HUDEP-2 (cell line): ENCODE measurements at regions not wholly inside any gene's neighbourhood (a gene's known extent, or its start where the extent isn't known, plus 50 kb on each side); places are given as distances from the start of the nearest gene placed in this dataset.

Source experiments
- DNase-seq, 76 experiments: peaks; one replicate each; lab custom pipeline; 2025; ENCODE audit not compliant: unreplicated experiment in 76 of 76; lab: John Stamatoyannopoulos, UW

- no peak for DNase-seq
Observed at GRCh38 chr6:126419901-126420300, 80.0 kb downstream of the CENPW start.

- no peak for DNase-seq
Observed at GRCh38 chr6:126422912-126423311, 83.0 kb downstream of the CENPW start.

- no peak for DNase-seq
Observed at GRCh38 chr6:126427713-126428112, 87.8 kb downstream of the CENPW start.

- DNase-seq = no peak
Observed at GRCh38 chr6:126429866-126430265, 90.0 kb downstream of the CENPW start.

GRCh38 chr6:126432564-126432963, 92.6 kb downstream of the CENPW start:
- DNase-seq = no peak

GRCh38 chr6:126433927-126434326, 94.0 kb downstream of the CENPW start:
- DNase-seq = no peak

GRCh38 chr6:126437205-126437604, 97.3 kb downstream of the CENPW start:
- no peak for DNase-seq

- DNase-seq = no peak
Observed at GRCh38 chr6:126439040-126439439, 99.1 kb downstream of the CENPW start.

GRCh38 chr6:126440923-126441322, 101.0 kb downstream of the CENPW start:
- no peak for DNase-seq

- DNase-seq = no peak
Observed at GRCh38 chr6:126444659-126445273, 104.9 kb downstream of the CENPW start.

GRCh38 chr6:126446248-126446647, 106.3 kb downstream of the CENPW start:
- DNase-seq = no peak

GRCh38 chr6:126447367-126447766, 107.5 kb downstream of the CENPW start:
- no peak for DNase-seq

GRCh38 chr6:126461045-126461444, 121.1 kb downstream of the CENPW start:
- no peak for DNase-seq

- DNase-seq = no peak
Observed at GRCh38 chr6:126464245-126464644, 124.3 kb downstream of the CENPW start.

- no peak for DNase-seq
Observed at GRCh38 chr6:126475449-126475848, 135.5 kb downstream of the CENPW start.

GRCh38 chr6:126477678-126478077, 137.8 kb downstream of the CENPW start:
- no peak for DNase-seq

- DNase-seq = no peak
Observed at GRCh38 chr6:126480268-126480667, 140.4 kb downstream of the CENPW start.

- no peak for DNase-seq
Observed at GRCh38 chr6:126481319-126481718, 141.4 kb downstream of the CENPW start.

- DNase-seq = no peak
Observed at GRCh38 chr6:126504792-126505191, 164.9 kb downstream of the CENPW start.

- no peak for DNase-seq
Observed at GRCh38 chr6:126513198-126513597, 173.3 kb downstream of the CENPW start.

GRCh38 chr6:126516411-126516810, 176.5 kb downstream of the CENPW start:
- DNase-seq = no peak

GRCh38 chr6:126524811-126525326, 185.0 kb downstream of the CENPW start:
- no peak for DNase-seq

- DNase-seq = no peak
Observed at GRCh38 chr6:126526547-126526946, 186.6 kb downstream of the CENPW start.
